Breast epithelium (tissue), 4 donors: ENCODE measurements at regions not wholly inside any gene's neighbourhood (a gene's known extent, or its start where the extent isn't known, plus 50 kb on each side); places are given as distances from the start of the nearest gene placed in this dataset.

ENCODE experiments used
- DNase-seq, 2 donors: peaks; one replicate each; pipeline ENCODE4 v3.0.0-alpha.2; 2019; ENCODE audit warnings: low spot score in 2 of 2
- H3K27ac ChIP-seq, 2 donors: fragments of 200-600 bp; sonication (generic) in 1 of 2; one replicate each; pipeline ENCODE4 v1.5.1; 2016 to 2019; ENCODE audit warnings: mild to moderate bottlenecking in 1 of 2
- H3K27me3 ChIP-seq, 2 donors: fragments of 200-600 bp; sonication (generic) in 1 of 2; one replicate each; pipeline versions ENCODE4 v1.5.1 to v1.6.0; 2017 to 2019; ENCODE audit warnings: control low read depth in 1 of 2, mild to moderate bottlenecking in 1 of 2
- H3K36me3 ChIP-seq: fragments of 200-600 bp; one replicate; pipeline ENCODE4 v1.5.1; 2019
- H3K4me1 ChIP-seq, 2 donors: fragments of 200-600 bp; sonication (generic); one replicate each; pipeline ENCODE4 v1.5.1; 2016 to 2019; ENCODE audit warnings: control low read depth in 1 of 2
- H3K4me3 ChIP-seq, 3 donors: fragments of 200-600 bp; sonication (generic); 1 replicate in 2 of 3; 2 replicates in 1 of 3; pipeline ENCODE4 v1.5.1; 2016 to 2019; ENCODE audit warnings: mild to moderate bottlenecking in 3 of 3, moderate library complexity in 2 of 3
- H3K9me3 ChIP-seq, 2 donors: fragments of 200-600 bp; sonication (generic) in 1 of 2; one replicate each; pipeline ENCODE4 v1.5.1; 2016 to 2019; ENCODE audit warnings: control low read depth in 1 of 2
- CTCF ChIP-seq, 3 donors: fragments of 450-650 bp; IDR thresholded peaks; one replicate each; pipeline ENCODE4 v1.5.1; 2016 to 2017; ENCODE audit warnings: antibody characterized with exemption in 3 of 3, mild to moderate bottlenecking in 3 of 3, moderate library complexity in 3 of 3
- POLR2A ChIP-seq: fragments of 450-650 bp; IDR thresholded peaks from one replicate; pipeline ENCODE4 v1.6.1; 2016; ENCODE audit warnings: antibody characterized with exemption, mild to moderate bottlenecking, moderate library complexity
- POLR2AphosphoS5 ChIP-seq, 3 donors: sonication (generic); formaldehyde crosslinking; IDR thresholded peaks; one replicate each; pipeline ENCODE4 v1.6.1; 2017; ENCODE audit warnings: antibody characterized with exemption in 3 of 3
- intact Hi-C: fragments of 100-400 bp; cut with DNase I; formaldehyde crosslinking; loops from one replicate; pipeline ENCODE4 v1.15.1; 2023; ENCODE audit warnings: low total_unique reads

DNA sequence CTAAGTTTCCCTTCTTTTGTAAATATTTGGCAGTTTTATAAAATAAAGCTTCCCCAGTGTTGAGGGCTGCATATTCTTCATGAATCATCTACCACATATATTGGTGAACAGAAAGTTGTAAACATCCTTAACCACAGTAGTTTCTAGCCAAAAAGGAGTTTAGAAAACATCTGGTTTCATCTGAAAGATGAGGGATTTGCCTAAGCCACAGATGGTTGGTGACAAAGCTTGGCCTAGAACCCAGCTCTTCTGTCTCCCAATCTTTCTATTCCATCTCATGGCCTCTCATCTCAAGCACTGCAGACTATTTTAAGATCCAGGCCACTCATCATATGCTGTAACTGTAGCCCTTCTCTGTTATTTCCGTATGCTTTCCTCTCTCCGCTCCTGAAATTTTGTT is 232.3 kb upstream of the TRPM3 start:
- no peaks in the 10 kb centered on the region for H3K9me3 ChIP-seq
- TF ChIP-seq POLR2AphosphoS5 (IDR thresholded peaks at IDR 0.05) = no peak
- TF ChIP-seq CTCF (IDR thresholded peaks at IDR 0.05) = no peak
- no peak for TF ChIP-seq POLR2A
- no peaks in the 10 kb centered on the region for H3K36me3 ChIP-seq
- H3K4me3 ChIP-seq = no peak overlapping the region
- no peak overlapping the region for H3K27ac ChIP-seq
- H3K27me3 ChIP-seq = no peaks in the 10 kb centered on the region
- DNase-seq = no peak
- intact Hi-C loops = no loop called here
- no peaks in the 10 kb centered on the region for H3K4me1 ChIP-seq

- TF ChIP-seq POLR2A = no peak
- TF ChIP-seq POLR2AphosphoS5 (IDR thresholded peaks at IDR 0.05) = no peak
- TF ChIP-seq CTCF (IDR thresholded peaks at IDR 0.05) = no peak
- Histone ChIP-seq H3K4me3 (no peak overlapping the region), H3K27me3 (no peaks in the 10 kb centered on the region), H3K36me3 (no peaks in the 10 kb centered on the region), H3K4me1 (no peaks in the 10 kb centered on the region), H3K9me3 (no peaks in the 10 kb centered on the region), H3K27ac (no peak overlapping the region)
- intact Hi-C loops = no loop called here
- DNase-seq = no peak
Measured at GRCh38 chr9:71352837-71353236, 231.4 kb upstream of the TRPM3 start.

- H3K4me3 ChIP-seq = no peak overlapping the region
- intact Hi-C loops = no loop called here
- TF ChIP-seq POLR2A (no peak), CTCF (IDR thresholded peaks at IDR 0.05) (no peak)
- no peak for DNase-seq
- H3K36me3 ChIP-seq = no peaks in the 10 kb centered on the region
- no peak overlapping the region for H3K27ac ChIP-seq
- H3K9me3 ChIP-seq = no peaks in the 10 kb centered on the region
- H3K4me1 ChIP-seq = no peaks in the 10 kb centered on the region
- H3K27me3 ChIP-seq = no peaks in the 10 kb centered on the region
Measured at GRCh38 chr9:71349218-71349617, 227.8 kb upstream of the TRPM3 start.

GRCh38 chr9:71333321-71333720 is 211.9 kb upstream of the TRPM3 start:
- intact Hi-C loops = no loop called here
- no peak for DNase-seq
- TF ChIP-seq POLR2A = no peak
- TF ChIP-seq CTCF (IDR thresholded peaks at IDR 0.05) = no peak
- no peak for TF ChIP-seq POLR2AphosphoS5 (IDR thresholded peaks at IDR 0.05)
- Histone ChIP-seq H3K4me1 (no peaks in the 10 kb centered on the region), H3K4me3 (no peak overlapping the region), H3K27me3 (no peaks in the 10 kb centered on the region), H3K9me3 (peaks cover 4 to 6% of the 10 kb centered on the region in 2 donors), H3K36me3 (no peaks in the 10 kb centered on the region), H3K27ac (no peak overlapping the region)

- TF ChIP-seq POLR2A (no peak), CTCF (IDR thresholded peaks at IDR 0.05) (no peak), POLR2AphosphoS5 (IDR thresholded peaks at IDR 0.05) (no peak)
- Histone ChIP-seq H3K36me3 (no peaks in the 10 kb centered on the region), H3K27me3 (no peaks in the 10 kb centered on the region), H3K4me3 (no peak overlapping the region), H3K4me1 (no peaks in the 10 kb centered on the region), H3K27ac (no peak overlapping the region), H3K9me3 (no peaks in the 10 kb centered on the region)
- DNase-seq = no peak
- intact Hi-C loops = no loop called here
Measured at GRCh38 chr9:71331603-71332002, 210.2 kb upstream of the TRPM3 start.
